HEK293T (cell line): ENCODE measurements at regions not wholly inside any gene's neighbourhood (a gene's known extent, or its start where the extent isn't known, plus 50 kb on each side); places are given as distances from the start of the nearest gene placed in this dataset.

Experiments used
- HDGF ChIP-seq: fragments of 450-650 bp; IDR thresholded peaks from 2 replicates; pipeline ENCODE4 v1.6.1; 2017; ENCODE audit warnings: antibody characterized with exemption, borderline replicate concordance
- LEF1 ChIP-seq: fragments of 450-650 bp; IDR thresholded peaks from 2 replicates; pipeline ENCODE4 v1.6.1; 2017; ENCODE audit warnings: mild to moderate bottlenecking, borderline replicate concordance
- TARDBP ChIP-seq: fragments of 450-650 bp; IDR thresholded peaks from 2 replicates; pipeline ENCODE4 v1.6.1; 2016

DNA sequence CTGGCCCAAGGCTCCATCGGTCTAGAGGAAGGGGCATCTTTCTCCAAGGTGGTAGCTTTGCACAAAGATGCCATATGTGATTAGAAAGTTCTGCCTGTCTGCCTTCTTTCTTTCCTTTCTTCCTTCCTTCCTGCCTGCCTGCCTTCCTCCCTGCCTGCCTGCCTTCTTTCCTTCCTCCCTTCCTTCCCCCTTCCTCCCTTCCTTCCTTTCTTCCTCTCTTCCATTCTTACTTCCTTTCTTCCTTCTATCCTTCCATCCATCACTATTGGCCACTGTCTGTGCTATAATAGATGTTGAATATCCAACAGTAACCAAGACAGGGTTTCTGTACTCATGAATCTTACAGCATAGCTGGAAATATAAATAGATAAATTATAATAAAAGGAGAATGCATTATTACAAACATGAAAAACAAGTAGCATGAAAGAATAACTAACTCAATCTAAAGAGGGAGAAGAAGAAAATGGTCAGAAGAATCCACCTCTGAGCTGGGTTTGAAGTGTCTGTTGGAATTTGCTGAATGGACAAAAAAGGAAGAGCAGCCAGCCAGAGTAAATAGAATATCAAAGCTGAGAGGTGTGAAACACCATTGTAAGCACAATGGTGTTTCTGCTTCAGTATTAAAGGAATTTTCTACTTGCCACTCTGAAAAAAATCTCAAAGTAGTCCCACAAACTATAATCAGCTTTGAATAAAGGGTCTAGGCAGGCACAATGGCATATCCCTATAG is 250.6 kb upstream of the NR5A2 start:
- no peak for TF ChIP-seq LEF1
- no peak for TF ChIP-seq TARDBP
- no peak for TF ChIP-seq HDGF
